Neural cell (in vitro differentiated cells): ENCODE measurements at regions not wholly inside any gene's neighbourhood (a gene's known extent, or its start where the extent isn't known, plus 50 kb on each side); places are given as distances from the start of the nearest gene placed in this dataset.

ENCODE experiments used
- EP300 ChIP-seq: fragments of 450-650 bp; conservative IDR thresholded peaks from 2 replicates; pipeline ENCODE4 v1.6.1; 2014; ENCODE audit warnings: antibody characterized with exemption, mild to moderate bottlenecking, moderate library complexity; ENCODE audit not compliant: poor library complexity, severe bottlenecking
- EZH2 ChIP-seq: fragments of 200-600, 300-800 bp; shearing (Covaris generic), sonication (generic); IDR thresholded peaks from 2 replicates; pipeline ENCODE4 v1.6.1; 2014; ENCODE audit warnings: antibody characterized with exemption, low read length, borderline replicate concordance, mild to moderate bottlenecking; ENCODE audit not compliant: insufficient read depth, poor library complexity, severe bottlenecking
- POLR2AphosphoS5 ChIP-seq: IDR thresholded peaks from 2 replicates; pipeline ENCODE4 v1.6.1; 2012
- TF ChIP-seq, protein P1 (sequence below): fragments of 450-650 bp; IDR thresholded peaks from 2 replicates; pipeline ENCODE4 v1.5.1; 2014; ENCODE audit warnings: antibody characterized with exemption, mild to moderate bottlenecking, moderate library complexity; ENCODE audit not compliant: poor library complexity, severe bottlenecking

DNA sequence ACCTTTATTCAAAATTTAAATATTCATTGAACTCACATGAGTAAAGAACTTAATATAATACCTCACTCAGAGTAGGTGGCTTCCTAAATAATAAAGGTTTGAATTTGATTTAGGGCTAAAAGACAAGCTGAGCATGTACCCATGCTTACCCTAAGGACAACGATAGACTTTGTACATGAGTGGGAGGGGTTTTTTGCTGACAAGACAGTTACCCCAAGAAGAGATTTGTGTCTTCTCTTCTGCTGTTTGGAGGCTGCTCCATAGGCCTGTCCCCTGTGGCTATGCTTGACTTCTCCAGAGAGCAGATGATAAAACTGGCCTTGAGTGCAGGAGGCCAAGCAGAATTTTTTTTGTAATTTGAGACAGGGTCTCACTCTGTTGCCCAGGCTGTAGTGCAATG lies 383.9 kb downstream of the TMEM182 start:
- no peak for TF ChIP-seq EP300
- no peak for TF ChIP-seq POLR2AphosphoS5
- TF ChIP-seq, protein P1, sequence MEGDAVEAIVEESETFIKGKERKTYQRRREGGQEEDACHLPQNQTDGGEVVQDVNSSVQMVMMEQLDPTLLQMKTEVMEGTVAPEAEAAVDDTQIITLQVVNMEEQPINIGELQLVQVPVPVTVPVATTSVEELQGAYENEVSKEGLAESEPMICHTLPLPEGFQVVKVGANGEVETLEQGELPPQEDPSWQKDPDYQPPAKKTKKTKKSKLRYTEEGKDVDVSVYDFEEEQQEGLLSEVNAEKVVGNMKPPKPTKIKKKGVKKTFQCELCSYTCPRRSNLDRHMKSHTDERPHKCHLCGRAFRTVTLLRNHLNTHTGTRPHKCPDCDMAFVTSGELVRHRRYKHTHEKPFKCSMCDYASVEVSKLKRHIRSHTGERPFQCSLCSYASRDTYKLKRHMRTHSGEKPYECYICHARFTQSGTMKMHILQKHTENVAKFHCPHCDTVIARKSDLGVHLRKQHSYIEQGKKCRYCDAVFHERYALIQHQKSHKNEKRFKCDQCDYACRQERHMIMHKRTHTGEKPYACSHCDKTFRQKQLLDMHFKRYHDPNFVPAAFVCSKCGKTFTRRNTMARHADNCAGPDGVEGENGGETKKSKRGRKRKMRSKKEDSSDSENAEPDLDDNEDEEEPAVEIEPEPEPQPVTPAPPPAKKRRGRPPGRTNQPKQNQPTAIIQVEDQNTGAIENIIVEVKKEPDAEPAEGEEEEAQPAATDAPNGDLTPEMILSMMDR = no peak
- TF ChIP-seq EZH2 = no peak
